ENCODE measurements at regions not wholly inside any gene's neighbourhood (a gene's known extent, or its start where the extent isn't known, plus 50 kb on each side); places are given as distances from the start of the nearest gene placed in this dataset.

- TF ChIP-seq REST (IDR thresholded peaks at IDR 0.05) (no peak), PBX3 (IDR thresholded peaks at IDR 0.05) (no peak), MAZ (IDR thresholded peaks at IDR 0.05; ENCODE audit: borderline replicate concordance, low read depth, low read length) (no peak)
Measured at GRCh38 chr14:39772627-39773026, 340.4 kb upstream of the FBXO33 start (continued).

GRCh38 chr14:39768589-39768988 is 336.4 kb upstream of the FBXO33 start:
- Histone ChIP-seq H3K4me2 (no peak overlapping the region), H3K4me3 (no peak overlapping the region), H3K27ac (no peak overlapping the region), H3K9me3 (no peaks in the 10 kb centered on the region), H3K4me1 (no peaks in the 10 kb centered on the region)
- no peak for DNase-seq (ENCODE audit: low read depth in 1 of 2, low spot score in 1 of 2)
- no peak for FAIRE-seq
- POLR2A ChIA-PET, result no interaction called here
- WGBS (ENCODE audit: missing lambda C conversion rate), result 7% methylated on average over 1 of the region's 1 CpG
- CTCF ChIA-PET, result no interaction called here
- ATAC-seq, result no peak
- TF ChIP-seq NR3C1 (IDR thresholded peaks at IDR 0.05) (no peak), EHMT2 (IDR thresholded peaks at IDR 0.05; ENCODE audit: low read depth) (no peak), POLR2AphosphoS2 (conservative IDR thresholded peaks at IDR 0.05; ENCODE audit: low read length) (no peak), ESRRA (IDR thresholded peaks at IDR 0.05; ENCODE audit: borderline replicate concordance, low read length) (no peak), NFE2L2 (conservative IDR thresholded peaks at IDR 0.05; ENCODE audit: low read length) (no peak), JUNB (IDR thresholded peaks at IDR 0.05) (no peak), HOXB13 (CRISPR knock-in tag; IDR thresholded peaks at IDR 0.05; ENCODE audit: low read depth) (no peak), MAZ (IDR thresholded peaks at IDR 0.05; ENCODE audit: borderline replicate concordance, low read depth, low read length) (no peak), CHD4 (IDR thresholded peaks at IDR 0.05; ENCODE audit: borderline replicate concordance) (no peak), RARB (CRISPR knock-in tag; IDR thresholded peaks at IDR 0.05) (no peak), FOXS1 (CRISPR knock-in tag; IDR thresholded peaks at IDR 0.05) (no peak), USF2 (IDR thresholded peaks at IDR 0.05) (no peak), SMC3 (IDR thresholded peaks at IDR 0.05) (no peak), RCOR1 (IDR thresholded peaks at IDR 0.05; ENCODE audit: low read depth, low read length) (no peak), E2F6 (IDR thresholded peaks at IDR 0.05; ENCODE audit: borderline replicate concordance, low read depth) (no peak), HOXA7 (CRISPR knock-in tag; IDR thresholded peaks at IDR 0.05) (no peak), GATA3 (IDR thresholded peaks at IDR 0.05; ENCODE audit: borderline replicate concordance) (no peak), BCL3 (IDR thresholded peaks at IDR 0.05) (no peak), EHF (CRISPR knock-in tag; IDR thresholded peaks at IDR 0.05) (no peak), POLR2A (IDR thresholded peaks at IDR 0.05; ENCODE audit: low read length) (no peak)

All from A549 (cell line).